Calu3 (cell line): ENCODE measurements at regions not wholly inside any gene's neighbourhood (a gene's known extent, or its start where the extent isn't known, plus 50 kb on each side); places are given as distances from the start of the nearest gene placed in this dataset.

ENCODE experiments used
- BruUV-seq: library from RNA; stranded (reverse); fragments of 400-500 nt; replicated peaks from 2 replicates; lab custom pipeline; 2021; lab: Mats Ljungman, UMichigan
- CTCF ChIA-PET: fragments of 300-600 bp; sonication (Branson Sonifier 250); formaldehyde crosslinking; loops from one replicate; lab custom pipeline; 2022; ENCODE audit warnings: antibody characterized with exemption; lab: Charles Lee
- DNase-seq: peaks from one replicate; pipeline ENCODE4 v3.0.0; 2022
- H3K27ac Mint-ChIP-seq: one replicate; pipeline ENCODE4 v1.8.0; 2022; ENCODE audit warnings: mixed read lengths; ENCODE audit not compliant: unreplicated experiment
- H3K27me3 Mint-ChIP-seq: one replicate; pipeline ENCODE4 v1.8.0; 2022; ENCODE audit warnings: mixed read lengths; ENCODE audit not compliant: unreplicated experiment
- H3K36me3 Mint-ChIP-seq: one replicate; pipeline ENCODE4 v1.8.0; 2022; ENCODE audit warnings: mild to moderate bottlenecking, moderate library complexity, mixed read lengths; ENCODE audit not compliant: insufficient read depth, unreplicated experiment
- H3K4me1 Mint-ChIP-seq: one replicate; pipeline ENCODE4 v1.8.0; 2022; ENCODE audit warnings: mild to moderate bottlenecking, low read depth, mixed read lengths; ENCODE audit not compliant: unreplicated experiment
- H3K4me3 Mint-ChIP-seq: one replicate; pipeline ENCODE4 v1.8.0; 2022; ENCODE audit warnings: mild to moderate bottlenecking, low read depth, moderate library complexity, mixed read lengths; ENCODE audit not compliant: unreplicated experiment
- H3K9me3 Mint-ChIP-seq: one replicate; pipeline ENCODE4 v1.8.0; 2022; ENCODE audit warnings: low read depth, mixed read lengths; ENCODE audit not compliant: unreplicated experiment
- intact Hi-C: fragments of 100-400 bp; cut with micrococcal nuclease; formaldehyde crosslinking; loops from one replicate; pipeline ENCODE4 v1.10.0; 2022; ENCODE audit not compliant: unreplicated experiment
- TF ChIP-seq, protein P1 (sequence below): fragments of 200-600 bp; IDR thresholded peaks from one replicate; pipeline ENCODE4 v1.8.0; 2022; ENCODE audit warnings: antibody characterized with exemption; ENCODE audit not compliant: unreplicated experiment

DNA sequence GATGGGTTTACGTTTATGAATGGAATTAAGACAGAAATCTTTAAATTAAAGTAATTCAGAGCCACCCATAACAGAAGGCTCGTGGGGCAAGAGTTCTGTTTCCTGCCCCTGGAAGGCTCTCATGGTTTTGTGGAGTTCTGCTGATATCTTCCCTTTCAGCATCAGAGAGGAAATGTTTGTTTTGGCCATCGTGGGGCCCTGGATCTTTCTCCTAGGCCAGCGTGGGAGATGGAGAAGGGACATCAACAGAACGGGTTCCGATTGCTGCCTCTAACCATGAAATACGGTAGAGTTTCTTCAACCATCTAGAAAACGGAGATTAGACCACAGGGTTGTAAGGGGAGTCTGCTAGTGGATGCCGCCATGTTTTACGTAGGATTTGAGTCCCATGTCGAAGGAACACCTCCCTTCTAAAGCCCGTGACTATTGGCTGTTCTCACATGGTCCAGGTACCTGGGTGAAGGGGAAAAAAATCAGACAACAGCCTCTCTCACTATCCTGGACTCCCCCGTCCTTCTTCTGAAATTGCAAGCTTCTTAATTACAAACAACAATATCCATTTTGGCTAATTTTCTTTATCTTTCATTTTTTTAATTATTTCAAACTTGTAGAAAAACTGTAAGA, 169.1 kb upstream of the CELF2 start:
- no peaks in the 10 kb centered on the region for H3K4me1 Mint-ChIP-seq
- H3K27ac Mint-ChIP-seq, result no peak overlapping the region
- intact Hi-C loops, result no loop called here
- BruUV-seq, result no TSS peak
- CTCF ChIA-PET, result no interaction called here
- H3K36me3 Mint-ChIP-seq, result no peaks in the 10 kb centered on the region
- H3K4me3 Mint-ChIP-seq, result no peak overlapping the region
- TF ChIP-seq, protein P1, sequence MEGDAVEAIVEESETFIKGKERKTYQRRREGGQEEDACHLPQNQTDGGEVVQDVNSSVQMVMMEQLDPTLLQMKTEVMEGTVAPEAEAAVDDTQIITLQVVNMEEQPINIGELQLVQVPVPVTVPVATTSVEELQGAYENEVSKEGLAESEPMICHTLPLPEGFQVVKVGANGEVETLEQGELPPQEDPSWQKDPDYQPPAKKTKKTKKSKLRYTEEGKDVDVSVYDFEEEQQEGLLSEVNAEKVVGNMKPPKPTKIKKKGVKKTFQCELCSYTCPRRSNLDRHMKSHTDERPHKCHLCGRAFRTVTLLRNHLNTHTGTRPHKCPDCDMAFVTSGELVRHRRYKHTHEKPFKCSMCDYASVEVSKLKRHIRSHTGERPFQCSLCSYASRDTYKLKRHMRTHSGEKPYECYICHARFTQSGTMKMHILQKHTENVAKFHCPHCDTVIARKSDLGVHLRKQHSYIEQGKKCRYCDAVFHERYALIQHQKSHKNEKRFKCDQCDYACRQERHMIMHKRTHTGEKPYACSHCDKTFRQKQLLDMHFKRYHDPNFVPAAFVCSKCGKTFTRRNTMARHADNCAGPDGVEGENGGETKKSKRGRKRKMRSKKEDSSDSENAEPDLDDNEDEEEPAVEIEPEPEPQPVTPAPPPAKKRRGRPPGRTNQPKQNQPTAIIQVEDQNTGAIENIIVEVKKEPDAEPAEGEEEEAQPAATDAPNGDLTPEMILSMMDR, result no peak
- peaks cover 4% of the 10 kb centered on the region for H3K9me3 Mint-ChIP-seq
- DNase-seq, result no peak
- H3K27me3 Mint-ChIP-seq, result no peaks in the 10 kb centered on the region

DNA sequence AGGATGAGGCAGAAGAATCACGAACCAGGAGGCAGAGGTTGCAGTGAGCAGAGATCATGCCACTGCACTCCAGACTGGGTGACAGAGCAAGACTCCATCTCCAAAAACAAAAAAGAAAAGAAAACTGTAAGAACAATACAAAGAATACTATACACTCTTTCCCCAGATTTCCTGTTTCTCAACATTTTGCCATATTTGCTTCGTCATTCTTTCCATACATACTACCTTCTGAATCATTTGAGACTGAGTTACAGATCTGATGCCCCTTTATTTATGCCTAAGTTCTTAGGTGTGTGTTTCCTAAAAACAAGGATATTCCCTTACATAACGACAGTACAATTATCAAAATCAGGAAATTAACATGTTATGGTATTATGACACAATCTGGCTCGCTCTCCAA, 168.4 kb upstream of the CELF2 start:
- DNase-seq, result no peak
- peaks cover 4% of the 10 kb centered on the region for H3K9me3 Mint-ChIP-seq
- intact Hi-C loops, result no loop called here
- no peaks in the 10 kb centered on the region for H3K27me3 Mint-ChIP-seq
- no peak overlapping the region for H3K4me3 Mint-ChIP-seq
- BruUV-seq, result no TSS peak
- no peak overlapping the region for H3K27ac Mint-ChIP-seq
- H3K4me1 Mint-ChIP-seq, result no peaks in the 10 kb centered on the region
- TF ChIP-seq, protein P1, result no peak
- no peaks in the 10 kb centered on the region for H3K36me3 Mint-ChIP-seq
- CTCF ChIA-PET, result no interaction called here

DNA sequence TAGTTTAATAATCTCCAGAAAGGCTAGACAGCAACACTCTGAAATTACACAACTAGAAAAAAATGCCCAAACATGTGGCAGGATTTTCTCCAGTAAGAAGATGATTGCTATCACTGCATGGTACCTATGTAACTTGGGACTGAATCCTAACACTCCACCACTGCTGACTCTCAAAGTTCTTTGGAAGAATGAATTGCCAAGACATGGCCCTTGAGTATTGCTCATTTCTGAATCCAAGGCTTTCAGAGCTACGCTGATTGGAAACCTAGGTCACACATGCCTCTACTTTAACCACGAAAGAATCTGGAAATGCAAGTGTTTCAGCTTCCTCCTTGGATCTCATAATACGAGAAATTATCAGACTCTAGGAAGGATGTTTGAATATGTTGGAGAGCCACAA, 167.5 kb upstream of the CELF2 start:
- H3K27ac Mint-ChIP-seq, result no peak overlapping the region
- TF ChIP-seq, protein P1, result no peak
- CTCF ChIA-PET, result no interaction called here
- H3K4me1 Mint-ChIP-seq, result no peaks in the 10 kb centered on the region
- no peaks in the 10 kb centered on the region for H3K36me3 Mint-ChIP-seq
- no TSS peak for BruUV-seq
- no peak for DNase-seq
- intact Hi-C loops, result no loop called here
- no peak overlapping the region for H3K4me3 Mint-ChIP-seq
- H3K9me3 Mint-ChIP-seq, result peaks cover 4% of the 10 kb centered on the region
- H3K27me3 Mint-ChIP-seq, result no peaks in the 10 kb centered on the region

DNA sequence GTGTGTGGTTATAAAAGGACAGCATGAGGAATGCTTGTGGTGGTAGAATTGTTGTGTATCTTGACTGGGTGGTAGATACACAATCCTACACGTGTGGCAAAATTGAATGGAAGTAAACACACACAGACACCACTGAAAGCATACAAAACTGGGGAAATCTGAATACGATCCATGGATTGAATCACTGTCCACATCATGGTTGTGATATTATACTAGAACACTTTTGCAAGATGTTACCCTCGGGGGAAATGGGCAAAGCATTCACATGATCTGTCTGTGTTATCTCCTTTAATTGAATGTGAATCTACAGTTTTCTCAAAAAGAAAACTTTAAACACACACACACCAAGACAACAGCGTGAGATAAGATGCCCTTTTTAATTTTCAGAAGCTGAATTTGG, 165.2 kb upstream of the CELF2 start:
- CTCF ChIA-PET, result no interaction called here
- TF ChIP-seq, protein P1, result no peak
- Mint-ChIP-seq H3K27me3 (no peaks in the 10 kb centered on the region), H3K36me3 (no peaks in the 10 kb centered on the region), H3K4me3 (no peak overlapping the region), H3K4me1 (no peaks in the 10 kb centered on the region), H3K27ac (no peak overlapping the region), H3K9me3 (peaks cover 7% of the 10 kb centered on the region)
- BruUV-seq, result no TSS peak
- intact Hi-C loops, result no loop called here
- DNase-seq, result no peak
